ENCODE measurements at regions not wholly inside any gene's neighbourhood (a gene's known extent, or its start where the extent isn't known, plus 50 kb on each side); places are given as distances from the start of the nearest gene placed in this dataset.

- TF ChIP-seq EGR1 (IDR thresholded peaks at IDR 0.05) (no peak), TAF1 (IDR thresholded peaks at IDR 0.05; ENCODE audit: low read depth) (no peak), TEAD4 (IDR thresholded peaks at IDR 0.05) (no peak), ZBTB7A (IDR thresholded peaks at IDR 0.05; ENCODE audit: low read depth) (no peak), TCF12 (IDR thresholded peaks at IDR 0.05; ENCODE audit: low read depth) (no peak), EP300 (IDR thresholded peaks at IDR 0.05; ENCODE audit: borderline replicate concordance) (no peak), CREB1 (IDR thresholded peaks at IDR 0.05; ENCODE audit: low read depth) (no peak), REST (IDR thresholded peaks at IDR 0.05; ENCODE audit: low read depth) (no peak), FOXM1 (IDR thresholded peaks at IDR 0.05; ENCODE audit: borderline replicate concordance, low read depth) (no peak)
Measured at GRCh38 chr3:28050120-28050519, 191.3 kb upstream of the CMC1 start.

Measured in Ishikawa (cell line).